ENCODE measurements at regions not wholly inside any gene's neighbourhood (a gene's known extent, or its start where the extent isn't known, plus 50 kb on each side); places are given as distances from the start of the nearest gene placed in this dataset.
"Not testable (repeated sequence)": the region's sequence is repeated elsewhere in the genome, so short reads cannot be mapped to it uniquely, and the experiment has no call there.

DNA sequence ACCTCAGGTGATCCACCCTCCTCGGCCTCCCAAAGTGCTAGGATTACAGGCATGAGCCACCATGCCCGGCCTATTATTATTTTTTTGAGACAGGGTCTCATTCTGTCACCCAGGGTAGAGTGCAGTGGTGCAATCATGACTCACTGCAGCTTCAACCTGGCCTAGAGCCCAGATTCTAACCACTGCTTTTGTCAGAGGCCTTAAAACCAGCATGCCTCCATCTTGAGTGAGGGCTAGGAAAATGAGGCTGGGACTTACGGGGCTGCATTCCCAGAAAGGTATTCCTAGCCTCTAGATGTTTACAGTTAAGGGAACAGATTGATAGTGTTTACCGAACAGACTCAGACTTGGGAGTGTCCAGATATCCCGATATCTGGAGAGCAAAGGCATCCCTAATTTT, 57.6 kb upstream of the ATF7IP2 start:
- DNase-seq, H3K27me3 Mint-ChIP-seq, H3K27ac Mint-ChIP-seq, H3K4me3 Mint-ChIP-seq, POLR2A ChIA-PET: not testable (repeated sequence)
- CTCF ChIA-PET, result interaction anchor here (1.3 kb wide), 1 partner anchor 54 kb away, joined by 9 read pairs; no protein-coding TSS in a partner anchor
- peaks cover 18% of the 10 kb centered on the region for H3K36me3 Mint-ChIP-seq (ENCODE audit: low read depth)
- peaks cover 45% of the 10 kb centered on the region for H3K4me1 Mint-ChIP-seq
- peaks cover 15% of the 10 kb centered on the region for H3K9me3 Mint-ChIP-seq

- H3K27me3 Mint-ChIP-seq, result no peaks in the 10 kb centered on the region
- no peak overlapping the region for H3K27ac Mint-ChIP-seq
- peaks cover 16% of the 10 kb centered on the region for H3K36me3 Mint-ChIP-seq (ENCODE audit: low read depth)
- H3K4me3 Mint-ChIP-seq, result no peak overlapping the region
- ChIA-PET POLR2A (no interaction called here), CTCF (interaction anchor here (0.7 to 1.1 kb wide), 2 partner anchors 33 to 96 kb away, joined by 3 read pairs; no protein-coding TSS in a partner anchor)
- DNase-seq, result no peak
- peaks cover 10% of the 10 kb centered on the region for H3K9me3 Mint-ChIP-seq
- H3K4me1 Mint-ChIP-seq, result peaks cover 52% of the 10 kb centered on the region
Observed at GRCh38 chr16:10332241-10332640, 53.6 kb upstream of the ATF7IP2 start.

DNA sequence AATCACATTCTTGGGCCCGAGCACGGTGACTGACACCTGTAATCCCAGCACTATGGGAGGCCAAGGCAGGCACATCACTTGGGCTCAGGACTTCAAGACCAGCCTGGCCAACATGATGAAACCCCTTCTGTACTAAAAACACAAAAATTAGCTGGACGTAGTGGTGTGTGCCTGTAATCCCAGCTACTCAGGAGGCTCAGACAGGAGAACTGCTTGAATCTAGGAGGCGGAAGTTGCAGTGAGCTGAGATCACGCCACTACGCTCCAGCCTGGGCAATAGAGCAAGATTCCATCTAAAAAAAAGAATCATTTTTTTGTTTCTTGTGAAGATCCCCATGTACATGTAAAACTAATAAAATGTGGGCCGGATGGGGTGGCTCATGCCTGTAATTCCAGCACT, 53.1 kb upstream of the ATF7IP2 start:
- Mint-ChIP-seq H3K27ac (peak overlapping the region; percentile 57), H3K27me3 (no peaks in the 10 kb centered on the region), H3K4me3 (no peak overlapping the region), H3K36me3 (ENCODE audit: low read depth) (peaks cover 13% of the 10 kb centered on the region), H3K9me3 (peaks cover 6% of the 10 kb centered on the region), H3K4me1 (peaks cover 49% of the 10 kb centered on the region)
- DNase-seq, result no peak
- CTCF ChIA-PET, result interaction anchor here (0.7 to 1.1 kb wide), 2 partner anchors 33 to 96 kb away, joined by 3 read pairs; no protein-coding TSS in a partner anchor
- POLR2A ChIA-PET, result no interaction called here

DNA sequence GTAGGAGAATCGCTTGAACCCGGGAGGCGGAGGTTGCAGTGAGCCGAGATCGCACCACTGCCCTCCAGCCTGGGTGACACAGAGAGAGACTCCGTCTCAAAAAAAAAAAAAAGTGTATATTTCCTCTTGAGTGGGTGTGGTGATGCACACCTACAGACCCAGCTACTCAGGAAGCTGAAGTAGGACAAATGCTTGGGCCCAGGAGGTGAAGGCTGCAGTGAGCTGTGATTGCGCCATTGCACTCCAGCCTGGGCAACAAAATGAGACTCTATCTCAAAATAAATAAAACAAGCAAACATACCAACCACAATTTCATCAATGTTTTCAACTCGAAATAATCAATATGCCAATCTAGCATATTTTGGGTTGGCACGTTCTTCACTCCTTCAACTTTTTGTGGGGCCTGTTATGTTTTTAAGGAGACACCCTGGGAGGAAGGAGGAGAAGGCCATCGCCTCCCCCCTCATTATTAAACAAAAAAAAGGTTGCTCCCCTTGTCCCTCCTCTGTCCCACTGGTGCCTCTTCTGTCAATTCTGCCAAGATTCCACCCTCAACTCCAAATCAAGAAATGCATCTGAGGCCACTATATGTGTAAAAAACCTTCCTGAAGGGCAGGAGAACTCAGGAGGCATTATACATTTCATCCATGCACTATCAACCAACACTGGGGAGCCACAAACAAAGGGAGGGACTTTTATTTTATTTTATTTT, 52.4 kb upstream of the ATF7IP2 start:
- ChIA-PET POLR2A (no interaction called here), CTCF (interaction anchor here (0.6 kb wide), 1 partner anchor 1332 kb away, joined by 4 read pairs; no protein-coding TSS in a partner anchor)
- Mint-ChIP-seq H3K4me1 (peaks cover 46% of the 10 kb centered on the region), H3K4me3 (peak overlapping the region; percentile 32), H3K36me3 (ENCODE audit: low read depth) (peaks cover 9% of the 10 kb centered on the region), H3K27me3 (no peaks in the 10 kb centered on the region), H3K9me3 (peaks cover 3% of the 10 kb centered on the region), H3K27ac (peak overlapping the region; percentile 57)
- no peak for DNase-seq

DNA sequence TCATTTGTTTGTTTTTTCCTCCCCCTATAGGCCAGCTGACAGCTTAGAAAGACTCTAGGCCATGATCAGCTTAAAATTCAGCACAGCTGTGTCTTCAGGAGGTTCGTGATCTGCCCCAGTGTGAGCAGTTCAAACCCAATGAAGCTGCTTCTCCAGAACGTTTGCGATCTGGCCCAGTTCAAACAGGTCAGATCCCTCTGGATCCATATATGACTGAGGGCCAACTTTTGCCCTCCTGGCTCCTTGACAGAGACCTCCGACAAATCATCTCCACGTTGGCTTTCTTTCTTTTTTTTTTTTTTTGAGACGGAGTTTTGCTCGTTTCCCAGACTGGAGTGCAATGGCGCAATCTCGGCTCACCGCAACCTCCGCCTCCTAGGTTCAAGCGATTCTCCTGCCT, 50.2 kb upstream of the ATF7IP2 start:
- H3K36me3 Mint-ChIP-seq (ENCODE audit: low read depth), result peaks cover 13% of the 10 kb centered on the region
- peaks cover 33% of the 10 kb centered on the region for H3K4me1 Mint-ChIP-seq
- no peak for DNase-seq
- H3K4me3 Mint-ChIP-seq, result no peak overlapping the region
- POLR2A ChIA-PET, result no interaction called here
- H3K27ac Mint-ChIP-seq, result no peak overlapping the region
- H3K9me3 Mint-ChIP-seq, result peaks cover 11% of the 10 kb centered on the region
- CTCF ChIA-PET, result no interaction called here
- H3K27me3 Mint-ChIP-seq, result no peaks in the 10 kb centered on the region

Data from activated CD4-positive, alpha-beta T cell treated with anti-CD3 and anti-CD28 coated beads, Interleukin-2, amount 10 ng/mL, durations not matched to agents 7 days and 5 days (primary cell).